Activated CD4-positive, alpha-beta T cell treated with anti-CD3 and anti-CD28 coated beads for 4 hours (primary cell): ENCODE measurements at regions not wholly inside any gene's neighbourhood (a gene's known extent, or its start where the extent isn't known, plus 50 kb on each side); places are given as distances from the start of the nearest gene placed in this dataset.

ENCODE experiments used
- DNase-seq, 2 donors: peaks; one replicate each; pipeline ENCODE4 v3.0.0-alpha.2; 2020

GRCh38 chrY:7463711-7464110 is 552.2 kb upstream of the AMELY start:
- no peak for DNase-seq

GRCh38 chrY:7463196-7463595 is 551.6 kb upstream of the AMELY start:
- DNase-seq, result no peak

GRCh38 chrY:7462657-7463056 is 551.1 kb upstream of the AMELY start:
- no peak for DNase-seq

- DNase-seq, result no peak
Observed at GRCh38 chrY:7461873-7462525, 550.4 kb upstream of the AMELY start.

GRCh38 chrY:7459802-7460201 is 548.2 kb upstream of the AMELY start:
- no peak for DNase-seq

- DNase-seq, result no peak
Observed at GRCh38 chrY:7458301-7459078, 546.9 kb upstream of the AMELY start.

GRCh38 chrY:7457286-7458015 is 545.9 kb upstream of the AMELY start:
- DNase-seq, result no peak

- DNase-seq, result no peak
Observed at GRCh38 chrY:7455626-7456025, 544.1 kb upstream of the AMELY start.

GRCh38 chrY:7453336-7453735 is 541.8 kb upstream of the AMELY start:
- DNase-seq, result no peak

- no peak for DNase-seq
Observed at GRCh38 chrY:7452246-7452645, 540.7 kb upstream of the AMELY start.

- no peak for DNase-seq
Observed at GRCh38 chrY:7449860-7450259, 538.3 kb upstream of the AMELY start.

GRCh38 chrY:7448687-7449086 is 537.1 kb upstream of the AMELY start:
- no peak for DNase-seq

GRCh38 chrY:7447881-7448516 is 536.4 kb upstream of the AMELY start:
- DNase-seq, result no peak

GRCh38 chrY:7444141-7444540 is 532.6 kb upstream of the AMELY start:
- DNase-seq, result no peak

GRCh38 chrY:7440796-7441530 is 529.4 kb upstream of the AMELY start:
- no peak for DNase-seq

- DNase-seq, result no peak
Observed at GRCh38 chrY:7437086-7437485, 525.5 kb upstream of the AMELY start.

- no peak for DNase-seq
Observed at GRCh38 chrY:7433817-7434809, 522.6 kb upstream of the AMELY start.

GRCh38 chrY:7419165-7419564 is 507.6 kb upstream of the AMELY start:
- no peak for DNase-seq

- DNase-seq, result no peak
Observed at GRCh38 chrY:7417946-7418345, 506.4 kb upstream of the AMELY start.

- DNase-seq, result no peak
Observed at GRCh38 chrY:7416406-7416805, 504.9 kb upstream of the AMELY start.

- no peak for DNase-seq
Observed at GRCh38 chrY:7415157-7415633, 503.6 kb upstream of the AMELY start.
